Hematopoietic multipotent progenitor cell treated with erythropoietin and hydrocortisone succinate and interleukin-3 and kit ligand, for 4 days (in vitro differentiated cells): ENCODE measurements at regions not wholly inside any gene's neighbourhood (a gene's known extent, or its start where the extent isn't known, plus 50 kb on each side); places are given as distances from the start of the nearest gene placed in this dataset.
"Not testable (repeated sequence)": the region's sequence is repeated elsewhere in the genome, so short reads cannot be mapped to it uniquely, and the experiment has no call there.

Source experiments
- DNase-seq: peaks from one replicate; pipeline ENCODE4 v3.0.0-alpha.2; 2015

DNA sequence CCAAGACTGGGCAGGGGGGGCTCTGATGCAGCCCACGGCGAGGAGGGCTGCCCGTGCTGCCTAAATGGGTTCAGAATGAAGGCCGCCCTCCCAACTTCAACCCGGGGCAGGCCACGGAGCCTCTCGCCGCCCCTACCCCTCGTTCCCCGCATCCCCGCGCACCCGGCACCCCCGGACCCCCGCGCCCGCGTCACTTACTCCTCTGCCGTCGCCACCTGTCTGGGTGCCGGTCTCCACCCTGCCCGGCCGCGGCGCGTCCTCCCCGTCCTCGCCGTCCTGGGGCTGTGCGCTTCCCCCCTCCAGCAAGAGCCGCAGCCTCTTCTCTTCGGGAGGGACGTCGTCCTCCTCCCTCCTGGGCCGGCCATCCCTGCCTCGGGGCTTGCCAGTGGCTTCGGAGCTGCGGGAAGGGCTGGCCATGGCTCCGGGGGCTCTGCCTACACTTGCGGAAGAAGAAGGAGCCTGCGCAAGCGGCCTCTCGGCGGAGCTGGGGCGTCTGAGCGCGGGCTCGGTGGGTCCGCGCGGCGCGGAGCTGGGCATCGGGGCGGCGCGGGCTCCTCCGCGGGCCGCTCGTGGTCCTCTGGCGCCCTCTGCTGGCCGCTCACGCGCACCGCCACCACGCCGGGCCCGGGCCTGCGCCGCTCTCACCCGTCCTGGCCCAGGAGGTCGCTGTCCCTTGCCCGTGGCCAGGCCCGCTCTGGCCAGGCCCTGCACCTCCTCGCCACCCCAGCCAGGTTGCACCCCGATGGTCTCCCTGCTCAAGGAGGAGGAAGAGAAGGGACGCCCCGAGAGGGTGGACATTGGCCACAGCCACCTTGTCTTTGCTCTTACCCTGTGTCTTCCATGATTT is 59.3 kb upstream of the CLEC6A start:
- peak; percentile 73 for DNase-seq

DNA sequence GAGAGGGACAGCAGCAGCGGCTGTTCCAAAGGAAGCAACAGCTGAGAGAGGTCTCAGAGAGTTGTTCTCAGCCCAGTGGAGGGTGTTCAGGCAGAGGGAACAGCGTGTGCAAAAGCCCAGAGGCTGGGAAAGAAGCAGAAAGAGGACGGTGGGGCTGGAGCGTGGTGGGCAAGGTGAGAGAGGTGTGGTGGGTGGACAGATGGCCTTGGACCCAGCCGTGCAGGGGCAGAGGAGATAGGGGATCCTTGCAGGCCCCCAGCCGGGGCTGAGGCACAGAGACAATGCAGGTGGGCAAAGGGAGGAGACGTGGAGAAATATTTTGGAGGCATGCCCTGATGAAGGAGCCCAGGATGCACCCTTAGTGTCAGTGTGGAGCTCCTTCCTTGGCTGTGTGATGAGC is 58.4 kb upstream of the CLEC6A start:
- not testable (repeated sequence) for DNase-seq

DNA sequence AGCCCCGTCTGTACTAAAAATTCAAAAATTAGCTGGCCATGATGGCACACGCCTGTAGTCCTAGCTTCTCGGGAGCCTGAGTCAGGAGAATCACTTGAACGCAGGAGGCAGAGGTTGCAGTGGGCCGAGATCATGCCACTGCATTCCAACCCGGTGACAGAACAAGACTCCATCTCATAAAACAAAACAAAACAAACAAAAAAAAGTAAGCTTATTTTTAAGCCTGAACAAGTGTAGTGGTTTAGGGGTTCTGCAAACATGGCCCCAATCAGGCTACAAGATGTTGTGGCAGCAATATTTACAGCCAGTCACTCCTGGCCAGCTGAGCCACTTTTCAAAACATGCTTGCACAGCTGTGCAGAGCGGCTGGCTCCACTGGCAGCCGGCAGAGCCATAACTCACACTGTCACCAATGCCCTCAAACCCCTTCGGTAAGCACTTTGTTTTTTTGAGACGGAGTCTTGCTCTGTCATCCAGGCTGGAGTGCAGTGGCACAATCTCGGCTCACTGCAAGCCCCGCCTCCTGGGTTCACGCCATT is 56.2 kb upstream of the CLEC6A start:
- not testable (repeated sequence) for DNase-seq

DNA sequence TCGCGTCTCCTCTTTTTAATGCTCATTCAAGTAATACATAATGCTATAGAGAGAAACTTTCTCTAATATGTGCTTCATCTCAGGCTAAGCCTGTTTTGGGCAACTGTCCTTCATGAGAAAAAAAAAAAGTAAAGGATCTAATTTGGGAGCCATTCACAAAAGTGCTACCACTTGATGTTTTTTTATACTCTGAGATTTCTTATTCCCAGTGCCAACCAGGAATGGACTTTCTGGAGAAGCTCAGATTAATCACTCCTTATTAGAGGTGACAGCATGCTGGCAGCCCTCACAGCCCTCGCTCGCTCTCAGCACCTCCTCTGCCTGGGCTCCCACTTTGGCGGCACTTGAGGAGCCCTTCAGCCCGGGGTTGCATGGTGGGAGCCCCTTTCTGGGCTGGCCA is 51.9 kb upstream of the CLEC6A start:
- not testable (repeated sequence) for DNase-seq

DNA sequence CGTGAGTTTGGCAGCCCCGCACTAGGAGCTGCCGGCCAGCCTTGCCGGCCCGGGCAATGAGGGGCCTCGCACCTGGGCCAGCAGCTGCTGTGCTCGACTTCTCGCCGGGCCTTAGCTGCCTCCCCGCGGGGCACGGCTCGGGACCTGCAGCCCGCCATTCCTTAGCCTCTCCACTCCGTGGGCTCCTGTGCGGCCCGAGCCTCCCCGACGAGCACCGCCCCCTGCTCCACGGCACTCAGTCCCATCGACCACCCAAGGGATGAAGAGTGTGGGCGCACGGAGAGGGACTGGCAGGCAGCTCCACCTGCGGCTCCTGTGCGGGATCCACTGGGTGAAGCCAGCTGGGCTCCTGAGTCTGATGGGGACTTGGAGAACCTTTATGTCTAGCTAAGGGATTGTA is 51.4 kb upstream of the CLEC6A start:
- DNase-seq: not testable (repeated sequence)
